HG03457 (cell line): ENCODE measurements at regions not wholly inside any gene's neighbourhood (a gene's known extent, or its start where the extent isn't known, plus 50 kb on each side); places are given as distances from the start of the nearest gene placed in this dataset.

ENCODE experiments used
- ATAC-seq: cut with Tn5 transposase; IDR thresholded peaks from one replicate; pipeline ENCODE4 v1.9.1; 2021; ENCODE audit warnings: moderate number of reproducible peaks; ENCODE audit not compliant: unreplicated experiment

DNA sequence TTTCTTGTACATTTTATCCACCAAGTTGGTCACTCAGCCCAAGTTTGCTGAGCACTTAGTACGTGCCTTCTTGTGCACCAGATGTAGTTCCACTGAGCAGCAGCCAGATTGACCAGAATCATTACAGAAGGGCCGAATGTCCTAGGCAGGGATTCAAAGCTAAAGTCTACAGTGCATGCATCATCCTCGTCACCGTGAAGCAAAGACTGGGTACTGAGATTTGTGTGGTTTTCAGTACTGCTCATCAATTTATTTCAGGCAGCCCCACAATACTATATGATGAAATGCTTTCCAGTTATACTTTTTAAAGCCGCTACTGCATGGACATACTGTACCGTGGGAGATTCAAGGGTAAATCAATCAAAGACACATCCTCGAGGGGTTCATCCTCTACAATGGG lies 227.0 kb downstream of the ARRDC4 start:
- no peak for ATAC-seq

DNA sequence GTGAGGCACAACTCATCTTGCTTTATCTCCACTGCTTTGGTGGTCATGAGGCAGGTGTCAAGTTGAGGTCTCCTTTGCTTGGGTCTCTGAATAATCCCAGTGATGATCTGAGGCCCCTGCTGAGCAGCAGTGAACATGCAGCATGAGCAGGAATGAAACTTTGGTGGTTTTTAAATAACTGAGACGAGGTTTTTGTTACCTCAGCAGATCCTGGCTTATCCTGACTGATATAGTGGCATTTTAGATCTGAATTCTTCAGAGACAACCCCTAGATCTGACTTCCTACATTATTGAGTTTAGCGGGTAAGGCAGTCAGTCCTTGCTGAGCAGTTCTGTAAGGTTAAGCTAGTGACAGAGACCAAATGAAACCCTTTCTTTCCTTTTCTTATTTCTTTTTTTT lies 230.4 kb downstream of the ARRDC4 start:
- no peak for ATAC-seq

DNA sequence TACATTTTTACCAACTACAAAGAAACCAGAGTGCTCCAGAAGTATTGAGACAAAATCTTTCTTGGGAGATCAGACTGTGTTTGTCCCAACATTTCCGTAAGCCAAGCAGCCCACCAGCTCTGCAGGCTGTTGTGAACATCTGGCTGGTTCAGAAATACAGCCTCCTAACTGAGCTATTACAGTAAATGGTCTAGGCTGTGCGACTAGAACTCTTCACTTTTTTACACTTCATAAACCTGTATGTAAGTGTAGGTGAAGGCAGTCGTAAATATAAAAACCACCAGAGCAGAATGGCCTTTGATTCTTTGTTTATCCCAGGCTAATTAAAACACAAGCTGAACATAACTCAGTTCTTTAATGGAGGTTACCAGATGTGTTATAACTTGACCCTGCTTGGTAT lies 235.3 kb downstream of the ARRDC4 start:
- no peak for ATAC-seq

DNA sequence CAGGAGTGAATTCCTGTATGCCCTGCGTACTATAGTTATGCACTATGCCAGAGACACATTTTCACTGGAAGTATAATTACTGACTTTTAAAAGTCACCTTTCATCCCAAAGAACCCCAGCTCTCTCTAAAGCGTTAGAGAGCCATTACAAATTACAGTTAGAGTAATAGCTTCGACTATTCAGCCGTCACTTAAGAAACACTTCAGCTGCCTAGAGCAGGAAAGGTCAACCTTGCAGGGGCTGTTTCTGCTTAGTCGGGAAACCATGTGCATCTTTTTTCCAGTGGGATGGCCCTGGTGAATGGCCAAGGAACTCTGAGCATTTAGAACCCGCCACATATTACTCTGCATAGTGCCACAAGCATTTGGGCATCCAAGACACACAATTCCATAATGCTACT lies 235.9 kb downstream of the ARRDC4 start:
- ATAC-seq: no peak

DNA sequence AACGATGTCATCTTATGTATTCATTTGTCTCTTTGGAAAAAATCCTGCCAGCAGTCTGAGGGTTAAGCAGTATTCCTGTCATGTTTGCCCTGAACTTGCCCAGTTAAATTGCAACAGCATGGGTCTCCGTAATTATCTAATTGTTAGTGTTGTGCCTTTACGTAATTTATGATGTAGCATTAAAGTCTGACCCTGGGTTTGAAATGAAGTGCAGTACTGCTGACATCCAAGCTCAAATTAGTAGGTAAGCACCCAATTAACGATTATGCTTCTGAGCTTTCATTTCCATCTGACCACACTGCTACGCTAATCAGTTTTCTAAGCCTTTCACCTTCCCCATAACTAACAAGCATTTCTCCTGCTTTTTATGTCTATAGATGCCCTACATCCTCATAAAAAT lies 241.8 kb downstream of the ARRDC4 start:
- no peak for ATAC-seq

DNA sequence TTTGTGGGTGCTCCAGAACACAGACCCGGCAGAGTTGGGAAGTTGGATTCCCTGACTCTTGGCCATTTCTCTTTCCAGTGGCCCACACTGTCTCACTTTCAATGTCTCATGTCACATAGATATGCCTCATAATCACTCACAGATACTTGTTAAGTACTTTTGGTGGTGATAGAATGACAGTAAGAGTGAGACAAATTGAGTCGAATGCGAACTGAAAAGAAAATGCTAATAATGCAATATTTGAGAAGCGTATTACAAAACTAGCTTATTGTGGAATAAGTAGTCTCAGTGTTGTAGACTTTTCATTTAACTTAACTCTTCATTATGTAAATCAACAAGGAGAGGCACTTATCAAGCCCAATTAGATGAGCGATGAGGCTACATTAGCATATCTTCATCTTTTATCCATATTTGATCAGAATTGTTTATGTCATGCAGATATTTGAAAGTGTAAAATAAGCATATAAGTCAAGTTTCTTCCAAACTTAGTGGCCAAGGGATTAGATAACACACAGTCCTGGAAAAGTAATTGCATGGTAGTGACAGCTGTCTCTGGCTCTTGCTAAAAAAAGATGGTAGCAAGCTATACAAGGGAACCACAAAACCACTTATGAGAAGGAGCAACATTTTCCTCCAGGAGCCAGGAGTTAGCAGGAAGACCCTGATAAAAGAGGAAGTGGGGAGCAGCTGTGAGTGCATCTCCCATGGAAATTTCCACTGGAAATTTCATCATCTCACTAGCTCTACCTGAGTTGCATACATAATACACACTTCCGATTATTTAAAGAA lies 243.6 kb downstream of the ARRDC4 start:
- no peak for ATAC-seq

DNA sequence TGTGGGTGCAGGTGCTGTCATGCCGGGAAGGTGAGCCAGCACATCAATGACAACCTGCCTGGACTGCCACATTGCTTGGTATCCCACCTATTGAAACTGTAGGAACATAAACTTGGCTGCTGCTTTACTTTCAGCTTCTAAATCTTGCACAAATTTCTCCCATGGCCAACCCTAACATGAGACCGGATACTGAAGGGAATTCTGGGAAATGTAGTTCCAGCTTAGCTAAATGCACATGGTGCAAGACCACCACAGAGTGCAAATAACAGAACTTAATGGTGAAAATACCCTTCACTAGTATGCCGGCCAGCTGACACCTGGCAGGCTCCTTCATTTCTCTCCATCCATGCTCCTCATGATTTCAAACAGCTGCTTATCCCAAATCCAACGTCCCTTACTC lies 247.4 kb downstream of the ARRDC4 start:
- ATAC-seq: no peak

DNA sequence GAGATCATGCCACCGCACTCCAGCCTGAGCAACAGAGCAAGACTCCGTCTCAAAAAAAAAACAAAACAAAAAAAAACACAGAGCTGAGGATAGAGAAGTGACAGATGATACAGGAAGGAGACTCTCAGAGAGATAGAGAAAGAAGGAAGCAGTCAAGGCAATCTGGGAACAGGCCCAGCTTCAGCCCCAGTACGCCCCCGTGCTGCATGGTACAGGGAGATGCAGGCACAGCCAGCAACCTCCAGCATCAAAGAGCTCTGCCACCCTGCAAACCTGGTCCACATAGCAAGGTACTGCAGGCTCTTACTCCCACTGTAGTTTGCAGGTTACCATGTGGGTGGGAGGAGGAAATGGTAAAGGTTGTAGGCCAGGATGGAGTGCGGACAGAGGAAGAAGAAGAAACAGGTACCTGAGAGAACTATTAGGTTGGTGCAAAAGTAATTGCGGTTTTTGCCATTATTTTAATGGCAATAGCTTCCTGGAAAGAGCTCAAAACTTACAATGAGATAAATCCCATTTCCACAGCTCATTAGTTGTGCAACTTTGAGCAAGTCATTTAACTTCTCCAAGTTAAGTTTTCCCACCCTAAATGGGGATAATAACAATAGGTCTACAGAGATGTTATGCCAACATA lies 253.0 kb downstream of the ARRDC4 start:
- no peak for ATAC-seq

DNA sequence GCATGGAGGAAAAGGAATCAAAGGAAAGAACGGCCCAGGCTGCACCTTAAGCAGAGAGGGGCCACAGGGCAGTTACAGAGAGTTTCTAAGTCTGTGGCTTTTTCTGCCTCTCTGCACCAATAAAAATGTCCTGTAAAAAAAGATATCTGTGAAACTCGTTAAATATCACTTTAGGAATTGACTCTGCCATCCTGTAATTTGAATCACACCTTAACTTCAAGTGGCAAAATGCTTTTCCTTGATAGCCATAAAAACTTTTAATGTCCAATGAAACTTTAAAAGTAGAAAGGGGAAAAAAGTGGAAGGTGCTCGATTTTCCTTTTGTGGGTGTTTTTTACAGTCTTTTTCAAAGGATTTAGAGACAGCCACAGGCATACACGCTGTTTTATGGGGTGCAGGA lies 255.7 kb downstream of the ARRDC4 start:
- ATAC-seq: no peak

DNA sequence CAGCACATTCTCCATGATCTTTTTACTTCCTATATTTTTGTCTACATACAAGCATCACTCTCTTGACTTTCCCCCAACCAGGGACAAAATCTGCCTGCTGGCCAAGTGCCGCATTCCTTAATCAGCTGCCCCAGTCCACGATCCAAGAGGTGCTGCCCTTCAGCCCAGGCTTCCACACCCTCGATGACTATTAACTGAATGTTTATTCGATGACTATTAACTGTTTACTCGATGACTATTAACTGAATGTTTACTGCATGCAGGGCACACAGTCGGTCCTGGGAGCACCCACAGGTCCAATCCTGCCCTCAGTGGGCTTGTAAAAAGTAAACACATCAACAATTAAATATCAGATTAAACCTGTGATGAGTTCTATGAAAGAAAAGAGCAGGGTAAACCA lies 256.9 kb downstream of the ARRDC4 start:
- no peak for ATAC-seq

DNA sequence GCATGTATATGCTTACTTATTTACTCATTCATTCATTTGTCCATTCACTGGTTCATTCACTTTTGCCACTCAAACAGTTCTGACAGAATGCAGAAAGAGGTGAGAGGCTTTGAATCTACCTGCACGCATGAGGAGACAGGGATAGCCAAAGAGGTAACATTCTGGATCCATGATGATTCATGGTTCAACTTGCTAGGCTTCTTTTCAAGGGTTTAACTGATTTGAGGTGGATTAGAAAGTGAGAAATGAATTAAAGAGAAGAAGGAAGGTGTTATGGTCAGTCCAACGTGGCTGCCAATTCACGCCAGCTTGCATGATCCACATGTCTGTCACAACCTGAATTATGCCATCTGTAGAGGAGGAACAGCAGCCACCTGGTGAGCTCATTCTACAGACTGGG lies 260.6 kb downstream of the ARRDC4 start:
- ATAC-seq: no peak

DNA sequence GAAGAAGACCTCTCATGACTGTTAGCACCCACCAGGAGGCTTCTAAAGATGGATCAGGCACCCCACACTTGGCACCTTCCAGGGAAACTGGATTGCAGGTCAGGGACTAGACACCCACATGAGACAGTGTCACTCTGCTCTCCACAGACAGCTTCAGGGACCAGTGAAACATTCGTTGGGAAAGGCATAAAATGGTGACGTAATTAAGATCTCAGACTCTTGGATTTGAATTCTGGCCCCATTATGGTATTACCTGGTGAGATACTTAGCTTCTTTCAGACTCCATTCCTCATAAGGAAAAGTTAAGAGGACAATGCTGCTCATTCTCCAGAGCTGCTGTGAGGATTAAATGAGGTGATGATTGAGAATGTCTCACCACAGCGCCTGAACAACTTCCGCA lies 261.1 kb downstream of the ARRDC4 start:
- no peak for ATAC-seq

DNA sequence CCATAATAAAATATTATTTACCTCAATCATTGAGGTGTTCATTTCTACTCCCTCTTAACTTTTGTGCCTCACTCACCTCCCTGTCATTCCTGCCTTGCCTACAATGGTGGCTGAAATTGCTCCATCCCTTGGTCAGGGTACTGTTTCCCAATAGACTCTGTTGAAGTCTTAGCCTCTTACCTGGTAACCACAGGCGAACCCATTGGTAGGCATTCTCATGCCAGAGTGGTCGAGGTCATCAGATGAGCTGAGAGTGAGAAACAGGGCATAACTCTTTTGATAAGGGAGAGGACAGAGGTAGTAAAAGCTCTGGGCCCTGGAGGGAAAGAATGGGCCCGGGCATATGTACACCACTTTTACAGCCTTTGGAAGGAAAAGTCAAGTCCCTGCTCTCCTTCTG lies 265.6 kb downstream of the ARRDC4 start:
- no peak for ATAC-seq

DNA sequence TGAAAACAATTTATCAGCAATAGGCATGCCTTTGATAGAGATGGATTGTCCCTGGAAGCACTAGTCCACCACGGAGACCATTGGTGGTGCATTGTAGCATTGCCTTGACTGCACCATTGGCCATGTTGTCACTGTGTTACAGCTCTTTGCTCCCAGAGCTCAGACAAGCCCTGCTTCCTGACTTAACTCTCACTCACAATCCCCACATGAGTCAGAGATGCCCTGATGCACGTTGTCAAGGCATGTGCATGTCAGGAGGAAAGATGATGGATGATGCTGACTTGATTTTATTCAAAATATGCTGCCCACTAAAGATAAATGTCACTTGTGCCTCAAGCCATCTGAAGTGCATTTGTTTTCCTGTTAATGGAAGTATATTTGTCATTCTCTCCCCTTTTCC lies 266.1 kb downstream of the ARRDC4 start:
- ATAC-seq: no peak

DNA sequence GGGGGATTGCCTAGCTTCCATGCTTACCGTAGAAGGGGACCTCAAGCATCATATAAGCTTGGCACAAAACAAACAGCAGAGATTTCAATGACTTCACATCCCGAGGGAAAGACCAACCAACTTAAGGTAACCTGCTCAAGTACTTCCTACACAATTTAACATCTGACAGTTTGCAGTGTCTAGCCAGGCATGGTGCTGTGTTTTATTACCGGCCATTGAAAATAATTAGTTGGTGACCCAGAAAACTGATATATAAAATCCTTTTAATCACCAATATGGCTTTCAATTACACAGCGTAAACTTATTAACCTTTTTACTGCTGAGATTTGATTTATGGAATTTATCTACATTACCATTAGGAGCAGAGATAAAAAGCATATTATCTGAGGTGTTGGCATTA lies 268.3 kb downstream of the ARRDC4 start:
- no peak for ATAC-seq

DNA sequence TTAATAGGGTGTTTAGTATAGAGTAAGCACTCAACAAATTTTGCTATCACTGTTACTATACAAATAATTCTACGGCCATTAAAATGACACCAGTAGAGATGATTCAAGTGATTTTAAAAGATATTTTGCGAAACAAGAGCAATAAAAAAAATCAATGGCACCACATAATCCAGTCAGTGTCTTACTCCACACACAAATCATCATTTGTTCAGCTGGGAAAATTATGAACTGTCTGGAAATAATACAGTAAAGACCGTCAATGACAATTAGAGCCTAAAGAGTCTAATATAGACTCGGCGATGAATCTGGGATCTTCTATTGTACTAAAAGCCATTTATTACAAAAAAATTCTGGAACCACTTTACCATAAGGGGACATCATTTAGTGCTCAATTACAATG lies 270.5 kb downstream of the ARRDC4 start:
- no peak for ATAC-seq

DNA sequence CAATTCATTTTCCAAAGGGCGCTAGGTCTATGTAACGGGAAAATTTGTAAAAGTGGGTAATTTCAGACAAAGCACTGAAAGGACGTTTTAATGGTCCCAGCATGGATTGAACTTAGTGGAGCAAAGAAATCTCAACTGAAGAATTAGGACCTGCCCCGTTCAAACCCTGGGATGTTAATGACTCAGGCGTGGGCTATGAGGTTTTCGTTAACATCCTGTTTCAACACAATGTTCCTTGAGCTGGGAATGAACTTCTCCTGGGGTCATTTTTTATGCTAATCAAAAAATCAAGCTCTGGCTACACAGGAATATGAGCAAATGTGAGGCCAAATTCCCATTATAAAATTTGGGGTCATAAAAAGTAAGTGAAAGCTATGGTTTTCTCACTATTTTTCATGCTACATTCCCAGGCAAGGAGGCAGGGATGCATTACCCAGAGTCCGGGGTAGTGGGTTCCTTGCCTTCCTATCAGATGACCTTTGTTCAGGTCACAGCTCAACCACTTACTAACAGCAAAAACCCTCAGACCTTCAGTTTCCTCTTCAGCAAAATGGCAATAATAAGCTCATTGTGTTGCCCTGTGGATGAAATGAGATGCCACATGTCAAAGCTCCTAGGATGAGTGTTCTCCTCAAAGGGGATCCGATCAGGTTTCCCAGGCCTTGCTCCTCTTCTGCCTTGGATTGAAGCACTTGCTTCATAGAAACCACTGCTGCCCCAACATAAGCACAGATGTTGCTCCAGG lies 271.4 kb downstream of the ARRDC4 start:
- ATAC-seq: no peak

DNA sequence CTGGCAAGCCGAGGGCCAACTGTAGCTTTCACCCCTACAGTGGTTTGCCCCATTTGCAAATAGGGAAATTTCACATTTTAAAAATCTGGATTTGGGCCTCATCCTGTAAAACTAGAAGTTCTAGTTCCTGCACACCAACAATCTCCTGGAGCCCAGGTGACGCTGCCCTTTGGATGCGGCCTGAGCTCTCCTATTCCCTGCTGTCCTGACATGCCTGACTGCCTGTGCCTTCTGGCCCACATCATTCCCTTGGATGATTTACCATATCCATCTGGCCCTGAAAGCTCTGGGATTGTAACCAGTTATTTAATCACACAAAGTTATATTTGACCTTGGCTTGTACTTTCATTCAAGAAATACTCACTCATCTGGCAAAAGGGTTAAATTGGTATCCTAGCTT lies 272.3 kb downstream of the ARRDC4 start:
- ATAC-seq: no peak

DNA sequence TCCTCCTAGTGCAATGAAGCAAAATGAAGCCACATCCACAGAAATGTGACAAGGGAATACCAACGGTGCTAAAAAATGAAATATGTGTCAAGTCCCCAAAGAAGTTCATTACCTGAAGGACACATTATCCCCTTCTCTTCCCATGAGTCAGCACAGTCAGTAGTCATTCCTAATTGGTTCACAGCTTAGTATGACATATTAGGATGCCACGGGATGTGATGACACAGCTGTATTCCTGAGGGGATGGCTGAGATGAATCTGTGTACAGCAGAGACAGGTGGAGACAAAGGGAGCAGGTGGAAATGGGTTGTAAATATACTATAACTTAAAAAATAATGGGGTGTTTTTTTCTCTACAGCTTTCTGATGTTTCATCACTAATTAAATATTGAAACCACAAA lies 273.4 kb downstream of the ARRDC4 start:
- no peak for ATAC-seq

DNA sequence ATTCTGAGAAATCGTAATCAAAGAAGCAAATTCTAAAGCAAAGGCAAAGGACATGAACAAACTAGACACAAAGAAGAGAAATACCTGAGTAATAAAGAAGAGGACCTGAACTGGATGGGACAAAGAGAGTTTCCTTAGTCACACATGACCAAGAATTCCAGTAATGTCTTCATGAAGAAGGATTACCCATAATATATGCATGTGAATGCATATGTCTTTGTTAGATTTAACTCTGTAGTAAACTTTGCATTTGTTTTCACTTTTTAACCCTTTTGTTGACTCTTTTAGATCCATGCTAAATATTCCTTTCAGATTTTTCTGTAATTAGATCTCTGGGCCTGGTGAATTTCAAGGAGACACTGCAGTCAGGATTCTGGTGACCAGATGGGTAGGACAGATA lies 279.8 kb downstream of the ARRDC4 start:
- no peak for ATAC-seq

DNA sequence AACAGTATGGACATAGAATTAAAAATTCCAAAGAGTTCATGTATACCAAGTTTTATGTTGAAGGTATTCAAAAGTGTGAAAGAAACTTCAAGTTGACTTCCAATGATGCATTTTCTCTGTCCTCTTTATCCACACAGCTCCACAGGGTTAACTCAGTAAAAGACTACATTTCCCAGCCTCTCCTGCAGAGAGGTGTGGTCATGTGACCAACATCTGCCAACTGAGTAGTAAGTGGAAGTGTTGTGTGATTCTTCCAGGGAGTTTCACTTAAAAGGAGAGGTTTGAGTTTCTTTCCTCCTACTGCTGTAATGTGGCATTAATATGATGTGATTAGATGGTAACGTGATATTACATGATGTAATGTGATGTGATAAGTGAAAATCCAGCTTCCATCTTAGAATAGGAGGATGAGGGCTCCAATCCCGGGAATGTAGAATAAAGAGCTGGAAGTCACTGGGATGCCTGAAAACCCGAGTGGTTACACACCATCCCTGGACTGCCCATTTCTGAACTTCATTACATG lies 280.6 kb downstream of the ARRDC4 start:
- ATAC-seq: no peak

DNA sequence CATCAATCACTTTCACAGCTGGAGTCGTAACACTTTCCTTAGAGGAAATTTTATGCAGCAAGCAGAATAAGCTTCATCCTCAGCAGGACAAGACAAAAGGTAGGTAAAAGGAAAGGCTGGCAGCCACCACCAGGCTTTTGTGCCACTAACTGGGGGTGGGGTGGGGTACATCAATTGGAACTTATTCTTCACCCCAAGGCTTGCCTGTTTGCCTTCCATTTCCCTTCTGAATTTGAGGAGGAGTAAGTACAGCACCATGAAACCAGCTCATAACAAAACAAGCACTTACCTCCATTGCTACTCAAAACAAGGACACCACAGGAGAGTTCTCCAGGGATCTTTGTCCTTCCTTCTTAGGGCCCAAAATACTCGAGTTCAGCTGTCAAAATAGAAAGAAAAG lies 296.8 kb downstream of the ARRDC4 start:
- no peak for ATAC-seq
